ENCODE measurements at regions not wholly inside any gene's neighbourhood (a gene's known extent, or its start where the extent isn't known, plus 50 kb on each side); places are given as distances from the start of the nearest gene placed in this dataset.

DNA sequence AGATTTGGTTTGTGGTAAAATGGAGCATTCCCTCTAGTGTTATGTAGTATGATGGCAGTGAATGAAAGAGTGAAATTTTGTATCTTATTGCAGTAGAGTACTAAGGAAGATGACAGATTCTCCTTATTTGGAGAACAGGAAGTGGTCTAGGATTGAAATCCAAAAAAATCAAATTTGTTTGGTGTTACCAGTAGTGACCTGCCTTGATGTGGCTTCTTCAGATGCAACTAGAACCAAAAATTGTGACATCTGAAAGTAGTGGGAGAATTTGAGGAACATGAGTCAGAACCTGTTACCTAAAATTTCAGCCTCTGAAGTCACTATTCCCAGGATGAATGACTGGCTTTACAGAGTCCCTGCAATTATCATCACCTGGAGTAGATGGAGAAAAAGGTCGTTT lies 165.9 kb downstream of the KLF5 start:
- Histone ChIP-seq H3K4me1 (ENCODE audit: control insufficient read depth in 2 of 2, insufficient read depth in 2 of 2, low read length in 2 of 2) (peaks cover 6 to 15% of the 10 kb centered on the region in 2 donors), H3K9me3 (ENCODE audit: control insufficient read depth in 2 of 3, low read length in 3 of 3) (no peaks in the 10 kb centered on the region), H3K27me3 (ENCODE audit: control insufficient read depth in 2 of 2, insufficient read depth in 2 of 2, low read length in 2 of 2) (no peaks in the 10 kb centered on the region), H3K4me3 (ENCODE audit: low read length) (no peak overlapping the region), H3K27ac (ENCODE audit: low read depth, low read length) (no peak overlapping the region), H3K36me3 (ENCODE audit: control insufficient read depth in 2 of 3, insufficient read depth in 3 of 3, low read length in 3 of 3) (no peaks in the 10 kb centered on the region)
- ChIA-PET POLR2A (no interaction called here), CTCF (no interaction called here)
- Mint-ChIP-seq H3K27me3 (peaks cover 0 to 6% (median 0%) of the 10 kb centered on the region in 5 donors), H3K36me3 (peaks cover 0 to 6% (median 0%) of the 10 kb centered on the region in 5 donors), H3K4me3 (no peak overlapping the region), H3K4me1 (peaks cover 13 to 42% (median 35%) of the 10 kb centered on the region in 7 donors), H3K27ac (peak overlapping the region in 1 of 9 donors; percentile 0), H3K9me3 (peaks cover 0 to 3% (median 0%) of the 10 kb centered on the region in 11 donors)
- ATAC-seq (peak; percentile 69), DNase-seq (peak in 4 of 9 donors; percentile 7 to 26 (median 20))
- intact Hi-C loops (cut with micrococcal nuclease) = loop anchor here (5.0 to 10.0 kb wide), 4 partner anchors 162 to 1990 kb away; no protein-coding TSS in a partner anchor

DNA sequence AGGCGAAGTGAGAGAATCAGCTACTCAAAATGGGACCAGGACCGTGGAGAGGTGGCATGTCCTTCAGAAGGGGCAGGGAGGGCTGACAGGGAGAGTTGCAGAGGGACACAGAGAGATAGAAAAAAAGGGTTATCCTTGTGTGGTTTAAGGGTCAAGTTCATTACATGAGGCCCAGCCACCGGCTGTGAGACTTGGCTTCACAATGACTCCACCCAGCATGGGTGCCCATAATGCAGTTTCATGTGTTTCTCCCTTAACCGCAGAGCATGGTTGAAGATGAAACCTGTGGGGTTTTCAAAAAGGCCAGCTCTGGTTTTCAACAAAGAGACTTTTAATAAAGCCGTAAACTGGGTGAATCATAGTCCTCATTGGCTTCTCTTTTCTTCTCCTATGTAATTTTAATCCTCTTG lies 164.6 kb downstream of the KLF5 start:
- Histone ChIP-seq H3K9me3 (ENCODE audit: control insufficient read depth in 2 of 3, low read length in 3 of 3) (no peaks in the 10 kb centered on the region), H3K4me1 (ENCODE audit: control insufficient read depth in 2 of 2, insufficient read depth in 2 of 2, low read length in 2 of 2) (peaks cover 0 to 4% of the 10 kb centered on the region in 2 donors), H3K36me3 (ENCODE audit: control insufficient read depth in 2 of 3, insufficient read depth in 3 of 3, low read length in 3 of 3) (no peaks in the 10 kb centered on the region), H3K4me3 (ENCODE audit: low read length) (no peak overlapping the region), H3K27me3 (ENCODE audit: control insufficient read depth in 2 of 2, insufficient read depth in 2 of 2, low read length in 2 of 2) (no peaks in the 10 kb centered on the region), H3K27ac (ENCODE audit: low read depth, low read length) (no peak overlapping the region)
- ChIA-PET POLR2A (no interaction called here), CTCF (no interaction called here)
- peaks cover 0 to 3% (median 0%) of the 10 kb centered on the region in 11 donors for H3K9me3 Mint-ChIP-seq
- DNase-seq (peak in 1 of 9 donors; percentile 29), ATAC-seq (no peak)
- no peak overlapping the region for H3K27ac Mint-ChIP-seq
- no peak overlapping the region for H3K4me3 Mint-ChIP-seq
- intact Hi-C loops (cut with micrococcal nuclease) = loop anchor here in 1 of 2 donors (10.0 kb wide), 2 partner anchors 191 to 1991 kb away; no protein-coding TSS in a partner anchor
- H3K4me1 Mint-ChIP-seq = peaks cover 3 to 29% (median 22%) of the 10 kb centered on the region in 7 donors
- peaks cover 0 to 7% (median 0%) of the 10 kb centered on the region in 5 donors for H3K27me3 Mint-ChIP-seq
- H3K36me3 Mint-ChIP-seq = peaks cover 0 to 6% (median 0%) of the 10 kb centered on the region in 5 donors

DNA sequence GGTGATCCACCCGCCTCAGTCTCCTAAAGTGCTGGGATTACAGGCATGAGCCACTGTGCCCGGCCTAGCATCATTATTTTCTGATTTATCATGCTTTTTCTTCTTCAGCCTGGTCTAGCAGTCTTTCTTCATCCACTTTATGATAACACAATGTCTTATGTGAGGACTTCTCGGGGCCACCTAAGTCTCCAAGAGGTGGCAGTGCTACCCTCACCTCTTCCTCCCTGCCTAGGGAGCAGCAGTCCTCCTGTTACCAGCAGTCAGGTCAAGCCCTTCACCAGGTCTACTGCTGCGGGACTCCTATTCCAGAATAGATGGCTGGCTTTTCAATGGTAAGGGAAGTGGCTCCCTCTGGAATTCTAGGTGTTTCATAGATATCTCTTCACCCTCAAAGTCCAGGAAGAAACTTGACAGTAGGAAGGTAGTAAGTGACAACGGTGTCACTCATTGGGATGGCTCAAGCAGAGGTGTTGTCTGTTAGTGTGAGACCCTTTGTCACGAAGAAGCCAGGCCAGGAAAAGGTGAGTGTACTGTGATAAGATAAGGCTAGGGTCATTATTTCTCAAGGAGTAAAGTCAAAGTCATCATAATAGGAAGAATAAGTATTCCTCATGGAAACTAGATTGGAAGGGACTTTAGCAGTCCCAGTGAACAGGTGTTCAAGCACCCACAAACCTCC lies 164.0 kb downstream of the KLF5 start:
- H3K36me3 ChIP-seq (ENCODE audit: control insufficient read depth in 2 of 3, insufficient read depth in 3 of 3, low read length in 3 of 3) = no peaks in the 10 kb centered on the region
- H3K4me1 Mint-ChIP-seq = peaks cover 0 to 23% (median 16%) of the 10 kb centered on the region in 7 donors
- H3K4me1 ChIP-seq (ENCODE audit: control insufficient read depth in 2 of 2, insufficient read depth in 2 of 2, low read length in 2 of 2) = no peaks in the 10 kb centered on the region
- H3K36me3 Mint-ChIP-seq = peaks cover 0 to 6% (median 0%) of the 10 kb centered on the region in 5 donors
- ATAC-seq = no peak
- H3K4me3 ChIP-seq (ENCODE audit: low read length) = no peak overlapping the region
- POLR2A ChIA-PET = no interaction called here
- CTCF ChIA-PET = no interaction called here
- intact Hi-C loops (cut with micrococcal nuclease) = loop anchor here in 1 of 2 donors (10.0 kb wide), 2 partner anchors 192 to 1992 kb away; no protein-coding TSS in a partner anchor
- H3K9me3 ChIP-seq (ENCODE audit: control insufficient read depth in 2 of 3, low read length in 3 of 3) = no peaks in the 10 kb centered on the region
- no peak for DNase-seq
- no peaks in the 10 kb centered on the region for H3K27me3 ChIP-seq (ENCODE audit: control insufficient read depth in 2 of 2, insufficient read depth in 2 of 2, low read length in 2 of 2)
- peak overlapping the region in 1 of 9 donors; percentile 30 for H3K27ac Mint-ChIP-seq
- H3K9me3 Mint-ChIP-seq = peaks cover 0 to 3% (median 0%) of the 10 kb centered on the region in 11 donors
- H3K4me3 Mint-ChIP-seq = peak overlapping the region in 1 of 10 donors; percentile 17
- H3K27me3 Mint-ChIP-seq = peaks cover 0 to 13% (median 0%) of the 10 kb centered on the region in 5 donors
- no peak overlapping the region for H3K27ac ChIP-seq (ENCODE audit: low read depth, low read length)

DNA sequence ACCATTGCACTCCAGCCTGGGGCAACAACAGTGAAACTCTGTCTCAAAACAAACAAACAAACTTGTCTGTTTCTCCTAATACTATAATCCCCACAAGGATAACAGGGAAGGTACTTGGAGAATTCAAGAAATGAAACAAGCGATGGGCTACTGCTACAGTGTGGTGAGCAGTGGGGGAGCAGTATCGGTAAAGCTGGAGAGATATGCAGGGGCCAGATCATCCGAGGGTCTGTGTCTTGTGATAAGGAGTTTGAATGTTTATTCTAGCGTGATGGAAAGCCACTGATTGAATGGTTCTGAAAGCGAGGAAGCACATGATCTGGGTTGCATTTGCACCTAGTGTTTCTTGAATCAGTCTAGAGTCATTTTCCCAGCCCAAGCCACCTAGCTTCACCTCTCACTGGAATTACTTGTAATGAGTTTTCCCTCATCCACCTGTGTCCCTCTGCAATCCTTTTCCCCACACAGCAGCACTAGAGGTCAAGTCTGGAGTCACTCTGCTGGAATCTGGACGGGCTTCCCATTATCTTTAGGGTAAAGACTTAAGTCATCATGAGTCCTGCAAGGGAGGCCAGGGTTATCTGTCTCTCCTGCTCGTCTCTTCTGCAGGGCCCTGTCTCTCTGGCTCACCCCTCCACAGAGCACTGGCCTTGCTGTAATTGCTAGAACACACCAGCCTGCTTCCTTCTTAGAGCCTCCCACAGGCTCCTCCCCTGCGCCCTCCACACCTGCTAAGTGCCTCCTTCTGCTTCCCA lies 162.3 kb downstream of the KLF5 start:
- H3K27ac ChIP-seq (ENCODE audit: low read depth, low read length) = no peak overlapping the region
- DNase-seq = no peak
- H3K9me3 Mint-ChIP-seq = peaks cover 0 to 2% (median 0%) of the 10 kb centered on the region in 11 donors
- H3K27me3 ChIP-seq (ENCODE audit: control insufficient read depth in 2 of 2, insufficient read depth in 2 of 2, low read length in 2 of 2) = no peaks in the 10 kb centered on the region
- intact Hi-C loops (cut with micrococcal nuclease) = loop anchor here in 1 of 2 donors (10.0 kb wide), 2 partner anchors 194 to 1994 kb away; no protein-coding TSS in a partner anchor
- no peak overlapping the region for H3K4me3 Mint-ChIP-seq
- H3K27ac Mint-ChIP-seq = peak overlapping the region in 2 of 9 donors; percentile 43 to 51
- no peaks in the 10 kb centered on the region for H3K9me3 ChIP-seq (ENCODE audit: control insufficient read depth in 2 of 3, low read length in 3 of 3)
- ATAC-seq = peak; percentile 33
- no peaks in the 10 kb centered on the region for H3K4me1 ChIP-seq (ENCODE audit: control insufficient read depth in 2 of 2, insufficient read depth in 2 of 2, low read length in 2 of 2)
- H3K4me3 ChIP-seq (ENCODE audit: low read length) = no peak overlapping the region
- H3K36me3 Mint-ChIP-seq = no peaks in the 10 kb centered on the region
- POLR2A ChIA-PET = no interaction called here
- CTCF ChIA-PET = no interaction called here
- H3K27me3 Mint-ChIP-seq = peaks cover 0 to 14% (median 0%) of the 10 kb centered on the region in 5 donors
- no peaks in the 10 kb centered on the region for H3K36me3 ChIP-seq (ENCODE audit: control insufficient read depth in 2 of 3, insufficient read depth in 3 of 3, low read length in 3 of 3)
- H3K4me1 Mint-ChIP-seq = peaks cover 0 to 23% (median 10%) of the 10 kb centered on the region in 7 donors

DNA sequence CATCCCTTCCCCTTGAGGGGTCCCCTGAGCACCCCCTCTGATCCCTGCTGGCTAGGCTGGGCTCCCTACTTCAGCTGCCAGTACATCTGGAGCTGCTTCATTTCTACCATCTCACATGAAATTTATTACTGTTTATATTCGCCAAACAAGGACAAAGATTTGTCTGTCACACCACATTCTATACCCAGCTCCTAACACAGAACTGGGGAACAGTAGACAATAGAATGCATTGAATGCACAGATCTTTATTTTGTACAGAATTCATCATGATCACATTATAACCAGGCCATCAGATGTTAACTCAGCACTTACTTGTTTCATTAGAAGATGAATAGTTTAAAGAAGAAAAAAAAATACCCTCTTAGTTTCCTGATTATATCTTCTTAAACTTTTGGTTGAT lies 159.4 kb downstream of the KLF5 start:
- POLR2A ChIA-PET = no interaction called here
- Histone ChIP-seq H3K4me3 (ENCODE audit: low read length) (no peak overlapping the region), H3K9me3 (ENCODE audit: control insufficient read depth in 2 of 3, low read length in 3 of 3) (no peaks in the 10 kb centered on the region), H3K4me1 (ENCODE audit: control insufficient read depth in 2 of 2, insufficient read depth in 2 of 2, low read length in 2 of 2) (no peaks in the 10 kb centered on the region), H3K27ac (ENCODE audit: low read depth, low read length) (no peak overlapping the region), H3K36me3 (ENCODE audit: control insufficient read depth in 2 of 3, insufficient read depth in 3 of 3, low read length in 3 of 3) (no peaks in the 10 kb centered on the region), H3K27me3 (ENCODE audit: control insufficient read depth in 2 of 2, insufficient read depth in 2 of 2, low read length in 2 of 2) (no peaks in the 10 kb centered on the region)
- H3K4me3 Mint-ChIP-seq = no peak overlapping the region
- H3K36me3 Mint-ChIP-seq = no peaks in the 10 kb centered on the region
- CTCF ChIA-PET = interaction anchor here (1.2 kb wide), 1 partner anchor 11 kb away, joined by 4 read pairs; no protein-coding TSS in a partner anchor
- H3K4me1 Mint-ChIP-seq = peaks cover 0 to 12% (median 4%) of the 10 kb centered on the region in 7 donors
- DNase-seq = no peak
- H3K9me3 Mint-ChIP-seq = peaks cover 0 to 4% (median 0%) of the 10 kb centered on the region in 11 donors
- no peak for ATAC-seq
- no peak overlapping the region for H3K27ac Mint-ChIP-seq
- H3K27me3 Mint-ChIP-seq = peaks cover 0 to 19% (median 7%) of the 10 kb centered on the region in 5 donors
- intact Hi-C loops (cut with micrococcal nuclease) = no loop called here

DNA sequence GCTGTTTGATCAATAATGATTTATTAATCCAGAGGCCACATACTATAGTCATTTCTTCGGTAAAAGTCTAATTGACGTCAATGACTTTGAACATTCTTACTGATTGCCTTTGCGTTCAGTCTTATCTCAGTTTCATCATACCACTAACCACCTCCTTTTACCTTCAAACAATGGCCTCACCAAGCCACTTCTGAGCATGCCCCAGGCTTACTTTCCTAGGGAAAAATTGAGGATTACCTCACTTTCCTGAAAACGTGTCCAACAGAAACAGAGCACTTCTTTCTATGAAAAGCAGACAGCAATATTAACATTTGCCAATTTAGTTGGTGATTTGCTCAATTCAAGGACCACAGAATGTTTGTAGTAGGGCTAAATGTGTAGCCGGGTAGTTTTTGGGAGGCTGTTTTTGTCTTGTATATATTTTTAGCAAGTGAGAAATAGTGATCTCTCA lies 157.6 kb downstream of the KLF5 start:
- Mint-ChIP-seq H3K9me3 (peaks cover 0 to 3% (median 0%) of the 10 kb centered on the region in 11 donors), H3K27me3 (peaks cover 0 to 17% (median 7%) of the 10 kb centered on the region in 5 donors), H3K4me3 (no peak overlapping the region), H3K36me3 (no peaks in the 10 kb centered on the region), H3K4me1 (peaks cover 3 to 16% (median 11%) of the 10 kb centered on the region in 7 donors), H3K27ac (no peak overlapping the region)
- no peaks in the 10 kb centered on the region for H3K9me3 ChIP-seq (ENCODE audit: control insufficient read depth in 2 of 3, low read length in 3 of 3)
- H3K36me3 ChIP-seq (ENCODE audit: control insufficient read depth in 2 of 3, insufficient read depth in 3 of 3, low read length in 3 of 3) = no peaks in the 10 kb centered on the region
- H3K27me3 ChIP-seq (ENCODE audit: control insufficient read depth in 2 of 2, insufficient read depth in 2 of 2, low read length in 2 of 2) = no peaks in the 10 kb centered on the region
- H3K27ac ChIP-seq (ENCODE audit: low read depth, low read length) = no peak overlapping the region
- no peak for DNase-seq
- intact Hi-C loops (cut with micrococcal nuclease) = no loop called here
- ChIA-PET CTCF (no interaction called here), POLR2A (interaction anchor here (0.5 kb wide), 1 partner anchor 11 kb away, joined by 6 read pairs; no protein-coding TSS in a partner anchor)
- H3K4me1 ChIP-seq (ENCODE audit: control insufficient read depth in 2 of 2, insufficient read depth in 2 of 2, low read length in 2 of 2) = no peaks in the 10 kb centered on the region
- H3K4me3 ChIP-seq (ENCODE audit: low read length) = no peak overlapping the region
- no peak for ATAC-seq

All from naive thymus-derived CD4-positive, alpha-beta T cell (primary cell).